Panc1 (cell line): ENCODE measurements at regions not wholly inside any gene's neighbourhood (a gene's known extent, or its start where the extent isn't known, plus 50 kb on each side); places are given as distances from the start of the nearest gene placed in this dataset.

Experiments used
- REST ChIP-seq, 2 experiments: IDR thresholded peaks; 2 replicates each; pipeline ENCODE4 v1.6.1; 2011 to 2012; ENCODE audit warnings: low read depth in 2 of 2, control low read depth in 1 of 2, low read length in 1 of 2, mild to moderate bottlenecking in 1 of 2, moderate library complexity in 1 of 2; ENCODE audit not compliant: insufficient read depth in 1 of 2
- SIN3A ChIP-seq: IDR thresholded peaks from 2 replicates; pipeline ENCODE4 v1.6.1; 2012; ENCODE audit warnings: low read depth, mild to moderate bottlenecking, low read length, moderate library complexity, borderline replicate concordance; ENCODE audit not compliant: insufficient read depth
- TF ChIP-seq, protein P1 (sequence below): fragments of 450-650 bp; IDR thresholded peaks from 2 replicates; pipeline ENCODE4 v1.5.1; 2017; ENCODE audit warnings: mild to moderate bottlenecking

DNA sequence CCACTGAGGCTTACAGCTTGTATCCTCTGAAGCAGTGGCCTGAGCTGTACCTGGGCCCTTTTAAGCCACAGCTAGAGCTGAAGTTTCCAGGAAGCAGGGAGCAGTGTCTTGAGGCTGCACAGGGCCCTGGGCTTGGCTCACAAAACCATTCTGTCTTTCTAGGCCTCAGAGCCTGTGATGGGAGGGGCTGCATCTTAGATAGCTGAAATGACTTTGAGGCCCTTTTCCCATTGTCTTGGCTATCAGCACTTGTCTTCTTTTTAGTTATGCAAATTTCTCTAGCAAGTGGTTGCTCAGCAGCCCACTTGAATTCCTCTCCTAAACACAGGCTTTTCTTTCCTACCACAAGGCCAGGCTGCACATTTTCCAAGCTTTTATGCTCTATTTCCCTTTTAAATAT lies 864.2 kb downstream of the REEP3 start:
- TF ChIP-seq, protein P1, sequence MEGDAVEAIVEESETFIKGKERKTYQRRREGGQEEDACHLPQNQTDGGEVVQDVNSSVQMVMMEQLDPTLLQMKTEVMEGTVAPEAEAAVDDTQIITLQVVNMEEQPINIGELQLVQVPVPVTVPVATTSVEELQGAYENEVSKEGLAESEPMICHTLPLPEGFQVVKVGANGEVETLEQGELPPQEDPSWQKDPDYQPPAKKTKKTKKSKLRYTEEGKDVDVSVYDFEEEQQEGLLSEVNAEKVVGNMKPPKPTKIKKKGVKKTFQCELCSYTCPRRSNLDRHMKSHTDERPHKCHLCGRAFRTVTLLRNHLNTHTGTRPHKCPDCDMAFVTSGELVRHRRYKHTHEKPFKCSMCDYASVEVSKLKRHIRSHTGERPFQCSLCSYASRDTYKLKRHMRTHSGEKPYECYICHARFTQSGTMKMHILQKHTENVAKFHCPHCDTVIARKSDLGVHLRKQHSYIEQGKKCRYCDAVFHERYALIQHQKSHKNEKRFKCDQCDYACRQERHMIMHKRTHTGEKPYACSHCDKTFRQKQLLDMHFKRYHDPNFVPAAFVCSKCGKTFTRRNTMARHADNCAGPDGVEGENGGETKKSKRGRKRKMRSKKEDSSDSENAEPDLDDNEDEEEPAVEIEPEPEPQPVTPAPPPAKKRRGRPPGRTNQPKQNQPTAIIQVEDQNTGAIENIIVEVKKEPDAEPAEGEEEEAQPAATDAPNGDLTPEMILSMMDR, result no peak
- TF ChIP-seq SIN3A (no peak), REST (IDR thresholded peaks at IDR 0.05; ENCODE audit: insufficient read depth in 1 of 2, low read depth in 2 of 2, low read length in 1 of 2) (no peak)
